GM12892 (cell line): ENCODE measurements at regions not wholly inside any gene's neighbourhood (a gene's known extent, or its start where the extent isn't known, plus 50 kb on each side); places are given as distances from the start of the nearest gene placed in this dataset.

ENCODE experiments used
- POLR2A ChIP-seq: IDR thresholded peaks from 2 replicates; pipeline ENCODE4 v1.6.1; 2011; ENCODE audit warnings: low read depth, low read length, control low read depth
- POLR2AphosphoS5 ChIP-seq: IDR thresholded peaks from 2 replicates; pipeline ENCODE4 v1.6.1; 2011; ENCODE audit warnings: low read depth, low read length, control low read depth

DNA sequence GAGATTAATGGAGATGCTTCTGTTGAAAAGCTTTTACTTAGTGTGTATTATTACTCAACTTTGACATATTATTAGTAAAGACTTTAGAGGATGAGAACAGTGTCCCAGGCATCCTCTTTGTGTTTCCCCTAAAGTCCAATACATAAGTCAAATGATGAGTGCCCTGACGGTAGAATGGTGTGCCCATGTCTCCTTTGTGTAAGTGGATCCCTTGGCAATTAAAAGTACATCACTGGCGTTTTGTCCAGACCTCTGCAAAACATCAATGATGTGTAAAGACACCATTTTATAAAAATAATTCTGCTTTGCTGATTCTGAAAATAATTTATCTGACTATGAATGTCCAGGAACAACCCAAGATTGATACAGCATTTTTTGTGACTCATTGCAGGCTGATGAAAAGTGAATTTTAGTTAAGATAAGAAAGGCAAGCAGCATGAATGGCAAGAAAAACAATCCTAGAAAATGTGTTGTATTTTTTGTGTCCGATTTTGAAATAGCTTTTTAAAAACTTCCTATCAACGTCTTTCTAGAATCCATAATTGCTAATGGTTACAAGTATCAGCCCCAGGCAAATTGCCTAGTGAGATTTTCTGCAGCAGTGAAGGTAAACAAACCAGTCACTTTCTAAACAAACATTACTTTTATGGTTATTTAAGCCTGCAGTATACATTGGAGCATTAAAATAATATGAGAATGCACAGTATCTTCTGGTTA, 251.5 kb downstream of the PTPRC start:
- TF ChIP-seq POLR2A = no peak
- no peak for TF ChIP-seq POLR2AphosphoS5
